ENCODE measurements at regions not wholly inside any gene's neighbourhood (a gene's known extent, or its start where the extent isn't known, plus 50 kb on each side); places are given as distances from the start of the nearest gene placed in this dataset.

DNA sequence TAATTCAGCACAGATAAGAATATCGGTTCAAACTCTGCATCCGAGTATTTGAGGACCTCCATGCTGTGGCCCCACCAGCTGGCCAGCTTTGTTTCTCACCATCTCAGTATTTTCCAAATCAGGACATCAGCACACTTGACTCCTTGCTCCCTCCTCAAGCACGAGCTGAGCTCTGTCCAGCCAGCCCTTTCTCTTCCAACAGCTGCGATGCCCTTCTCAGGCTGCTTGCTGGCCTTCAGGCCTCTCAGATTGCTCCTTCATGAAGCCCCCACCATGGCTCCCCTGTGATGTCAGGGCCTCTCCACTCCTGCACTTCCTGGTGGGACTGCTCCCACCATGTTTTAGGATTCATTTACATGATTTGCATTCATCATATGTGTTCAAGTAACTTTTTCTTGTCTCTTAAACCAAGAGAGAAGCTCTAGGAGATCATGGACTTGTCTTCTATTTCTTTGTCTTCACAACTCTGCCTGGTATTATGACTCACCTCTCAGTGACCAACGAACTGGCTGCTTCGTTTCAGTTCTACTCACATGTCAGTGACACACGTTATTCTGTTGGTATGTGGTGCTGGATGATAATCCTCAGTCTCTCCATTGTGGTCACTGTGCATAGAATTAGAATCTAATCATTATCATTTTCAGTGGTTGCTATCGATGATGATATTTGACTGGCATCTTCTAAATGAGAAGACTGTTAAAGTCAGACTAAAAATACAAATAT is 471.7 kb downstream of the EFNB2 start:
- in situ Hi-C loops (cut with HindIII; ENCODE audit: low sequenced_read_pairs), result no loop called here

DNA sequence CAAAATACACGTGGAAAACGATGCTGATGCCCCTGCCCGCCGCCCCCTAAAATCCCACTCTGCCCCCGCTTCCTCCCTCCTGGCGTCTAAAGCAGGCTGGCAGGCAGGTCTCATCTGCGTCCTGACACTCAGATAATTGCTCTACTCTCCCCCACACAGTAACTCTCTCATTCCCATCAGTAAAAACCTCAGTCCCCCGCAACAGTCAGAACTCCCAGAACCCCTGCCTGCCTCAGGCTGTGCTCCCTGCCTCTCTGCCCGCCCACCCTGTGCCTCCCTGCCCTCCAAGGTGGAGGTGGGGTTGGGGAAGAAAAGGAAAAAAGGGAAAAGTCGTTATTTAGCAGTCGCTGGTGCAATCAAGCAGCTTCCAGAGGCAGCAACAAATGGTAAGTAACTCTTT is 473.7 kb downstream of the EFNB2 start:
- in situ Hi-C loops (cut with HindIII; ENCODE audit: low sequenced_read_pairs), result no loop called here

DNA sequence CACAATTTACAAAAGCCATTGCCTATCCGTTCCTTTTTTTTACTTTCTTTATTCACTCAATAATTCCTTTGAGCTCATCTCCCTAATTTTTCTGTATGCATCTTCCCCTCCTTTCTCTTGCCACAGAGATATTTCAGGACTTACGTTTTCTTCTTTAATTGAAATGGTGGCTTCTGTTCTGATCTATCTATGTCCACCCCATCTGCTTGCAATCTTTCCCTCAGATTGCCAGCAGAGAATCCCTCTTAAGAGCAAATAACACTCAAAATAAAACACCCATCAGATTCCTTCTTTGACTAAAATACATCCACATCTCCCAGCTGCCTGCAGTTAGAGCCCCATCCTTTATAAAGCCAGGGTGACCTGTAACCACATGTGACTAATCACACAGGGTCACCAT is 478.6 kb downstream of the EFNB2 start:
- in situ Hi-C loops (cut with HindIII; ENCODE audit: low sequenced_read_pairs), result no loop called here

DNA sequence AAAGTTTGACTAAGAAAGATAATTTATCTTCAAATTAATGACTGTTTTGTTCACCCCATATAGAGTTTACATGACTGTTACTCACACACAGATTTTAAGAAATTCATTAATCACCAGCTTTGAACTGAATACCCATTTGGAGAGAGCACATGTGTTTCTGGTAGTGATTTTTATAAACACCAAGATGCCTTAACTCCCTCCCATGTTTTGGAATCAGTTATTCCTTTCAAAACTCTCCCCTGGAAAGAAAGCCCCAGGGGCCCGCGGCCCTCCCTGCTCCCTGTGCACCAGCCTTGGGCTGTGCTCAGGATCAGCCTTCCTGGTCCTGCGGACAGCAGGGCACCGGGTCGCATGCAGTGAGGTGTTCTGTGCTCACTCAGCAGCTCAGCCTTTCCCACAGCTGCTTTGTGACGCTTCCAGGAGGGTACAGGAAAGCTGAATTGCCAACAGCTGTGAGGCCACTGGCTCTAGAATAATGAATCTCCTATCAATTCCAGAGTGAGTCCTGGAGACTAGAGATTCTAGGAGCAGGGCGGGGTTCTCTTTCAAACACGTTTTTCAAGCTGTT is 483.2 kb downstream of the EFNB2 start:
- in situ Hi-C loops (cut with HindIII; ENCODE audit: low sequenced_read_pairs), result no loop called here

DNA sequence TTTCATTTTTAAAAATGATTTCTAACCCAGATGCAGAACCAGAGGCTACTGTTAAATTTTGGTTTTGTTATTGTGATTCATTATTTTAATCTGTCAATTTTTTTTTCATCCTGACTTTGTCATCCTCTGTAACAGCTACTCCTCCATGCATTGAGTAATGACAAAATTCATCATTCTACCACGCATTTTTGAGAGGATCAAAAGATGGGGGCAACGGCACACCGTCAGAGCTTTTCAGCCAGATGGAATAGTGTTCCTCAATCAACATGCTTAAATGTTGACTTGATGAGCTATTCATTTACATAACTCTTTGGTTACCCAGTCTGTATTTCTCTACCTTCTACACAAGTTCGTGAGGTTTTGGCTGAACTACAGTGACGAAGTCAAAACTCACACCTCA is 486.3 kb downstream of the EFNB2 start:
- in situ Hi-C loops (cut with HindIII; ENCODE audit: low sequenced_read_pairs), result no loop called here

DNA sequence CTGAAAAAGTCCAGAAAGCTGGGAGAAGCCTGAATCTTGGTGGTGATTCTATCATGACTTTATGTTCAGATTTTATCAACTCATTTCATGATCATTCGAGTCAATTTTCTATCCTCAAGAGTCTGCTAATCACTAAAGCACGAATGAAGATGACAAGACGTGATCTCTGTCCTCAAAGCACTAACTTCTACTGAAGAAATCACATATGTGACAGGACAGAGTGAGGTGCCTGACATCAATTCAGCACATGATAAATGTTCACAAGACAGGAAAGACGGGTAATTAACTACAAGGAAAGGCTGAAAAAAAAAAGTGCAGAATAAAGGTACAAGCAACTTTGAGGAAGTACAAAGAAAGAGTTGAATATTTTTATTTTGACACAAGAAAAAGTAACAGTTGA is 487.1 kb downstream of the EFNB2 start:
- in situ Hi-C loops (cut with HindIII; ENCODE audit: low sequenced_read_pairs), result no loop called here

DNA sequence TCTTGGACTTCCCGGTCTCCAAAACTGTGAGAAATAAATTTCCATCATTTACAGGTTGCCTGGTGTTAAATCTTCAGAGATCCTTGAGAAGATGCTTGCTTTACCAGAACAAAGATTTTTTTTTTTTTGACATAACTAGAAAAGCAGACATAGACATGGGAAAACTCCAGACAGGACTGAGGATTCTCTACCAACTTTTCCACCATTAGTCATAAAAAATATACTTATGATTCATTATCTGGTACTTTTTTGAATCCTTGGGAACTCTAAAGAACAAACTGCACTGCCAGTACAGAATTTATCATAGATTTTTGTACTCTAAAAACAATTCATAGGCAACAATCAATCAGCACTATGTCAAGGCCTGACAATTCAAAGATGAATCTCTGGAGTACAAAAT is 487.6 kb downstream of the EFNB2 start:
- in situ Hi-C loops (cut with HindIII; ENCODE audit: low sequenced_read_pairs), result no loop called here

DNA sequence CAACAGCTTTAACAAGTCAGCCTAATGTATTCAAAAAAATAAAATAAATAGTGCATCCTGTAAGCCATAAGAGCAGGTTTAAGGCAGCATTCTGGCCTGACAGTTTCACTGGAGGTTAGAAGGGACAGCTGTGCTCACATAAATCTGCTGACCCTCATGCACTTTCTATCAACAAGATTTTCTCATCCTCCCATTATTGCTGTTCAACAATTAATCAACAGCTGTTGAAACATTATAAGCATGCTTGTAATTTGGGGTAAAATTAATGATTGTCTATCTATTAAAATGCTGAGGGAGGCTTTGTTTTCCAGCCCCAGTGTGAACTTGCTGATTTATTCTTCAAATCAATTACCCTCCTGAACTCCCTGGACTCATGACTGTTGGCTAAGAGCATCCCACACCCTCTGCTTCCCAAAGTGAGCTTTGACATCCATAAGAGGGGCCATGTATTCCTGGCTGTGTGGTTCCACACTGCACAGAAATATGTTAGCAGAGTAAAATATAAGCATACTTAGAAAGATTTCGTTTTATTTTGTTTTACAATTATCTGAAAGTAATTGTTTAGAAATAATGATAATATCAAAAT is 492.4 kb downstream of the EFNB2 start:
- in situ Hi-C loops (cut with HindIII; ENCODE audit: low sequenced_read_pairs), result no loop called here

DNA sequence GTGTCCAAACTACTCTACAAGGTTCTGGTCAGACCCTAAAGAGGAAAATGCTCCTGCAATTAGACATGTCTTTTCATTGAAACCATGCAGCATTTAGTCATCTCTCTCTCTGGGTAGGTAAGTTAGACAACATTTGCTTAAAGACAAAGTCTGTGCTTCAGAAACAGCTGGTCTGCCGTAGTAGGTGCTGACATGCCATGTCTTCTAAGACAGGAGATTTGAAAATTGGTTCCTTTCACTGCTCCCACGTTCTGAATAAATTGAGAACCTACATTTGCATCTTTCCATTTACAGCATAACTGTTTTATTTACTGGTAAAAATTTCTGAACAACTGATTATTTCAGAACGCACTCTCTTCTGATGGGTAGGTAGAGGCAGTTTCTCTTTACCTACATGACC is 494.0 kb downstream of the EFNB2 start:
- in situ Hi-C loops (cut with HindIII; ENCODE audit: low sequenced_read_pairs), result no loop called here

DNA sequence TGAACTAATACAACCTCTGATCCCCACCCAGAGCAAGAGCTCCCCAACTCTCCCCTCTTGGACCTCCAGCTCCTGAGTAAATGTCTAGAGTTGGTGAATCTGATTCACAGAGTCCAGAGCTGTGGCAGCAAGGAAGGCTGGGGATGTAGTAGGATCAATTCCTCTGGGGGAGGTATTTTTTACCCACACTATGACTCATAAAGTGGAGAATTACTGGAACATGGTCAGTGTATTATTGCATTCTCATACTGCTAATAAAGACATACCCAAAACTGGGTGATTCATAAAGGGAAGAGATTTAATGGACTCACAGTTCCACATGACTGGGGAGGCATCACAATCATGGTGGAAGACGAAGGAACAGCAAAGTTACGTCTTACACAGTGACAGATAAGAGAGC is 496.7 kb downstream of the EFNB2 start:
- in situ Hi-C loops (cut with HindIII; ENCODE audit: low sequenced_read_pairs), result no loop called here

DNA sequence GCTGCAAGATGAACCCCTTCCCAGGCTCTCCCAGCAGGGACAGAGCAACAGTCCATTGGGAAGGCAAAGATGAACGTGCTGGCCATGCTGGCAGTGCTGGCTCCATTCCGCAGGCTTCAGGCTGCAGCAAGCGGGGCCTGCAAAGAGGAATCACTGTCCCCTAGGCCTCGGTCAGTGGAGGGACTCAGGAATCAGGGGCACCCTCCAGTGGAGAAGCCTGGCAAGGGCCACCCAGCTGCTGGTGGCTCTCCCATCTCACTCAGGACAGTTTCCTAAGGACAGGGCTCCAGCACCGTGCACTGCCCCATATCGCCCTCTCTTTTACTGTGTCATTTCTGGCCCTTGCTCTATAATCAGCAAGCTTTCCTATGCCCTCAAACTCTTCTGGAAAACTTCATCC is 498.6 kb downstream of the EFNB2 start:
- in situ Hi-C loops (cut with HindIII; ENCODE audit: low sequenced_read_pairs), result no loop called here

DNA sequence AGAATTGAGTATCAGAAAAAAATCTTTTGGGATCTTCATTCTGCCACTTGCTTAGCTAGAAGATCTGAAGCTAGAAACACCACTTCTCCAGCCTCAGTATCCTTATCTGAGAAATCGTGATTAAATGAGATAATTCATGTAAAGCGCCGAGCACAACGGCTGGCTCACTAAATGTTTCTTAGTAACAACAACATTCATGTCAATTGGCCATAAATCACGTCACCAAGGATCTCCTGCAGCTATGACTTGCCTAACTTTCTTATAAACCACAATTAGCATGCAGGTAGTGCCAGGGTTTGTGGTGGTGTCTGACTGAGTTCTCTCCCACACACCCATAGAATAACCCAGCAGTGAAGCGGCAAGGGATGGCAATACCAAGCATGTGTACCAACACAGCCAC is 501.3 kb downstream of the EFNB2 start:
- in situ Hi-C loops (cut with HindIII; ENCODE audit: low sequenced_read_pairs), result no loop called here

DNA sequence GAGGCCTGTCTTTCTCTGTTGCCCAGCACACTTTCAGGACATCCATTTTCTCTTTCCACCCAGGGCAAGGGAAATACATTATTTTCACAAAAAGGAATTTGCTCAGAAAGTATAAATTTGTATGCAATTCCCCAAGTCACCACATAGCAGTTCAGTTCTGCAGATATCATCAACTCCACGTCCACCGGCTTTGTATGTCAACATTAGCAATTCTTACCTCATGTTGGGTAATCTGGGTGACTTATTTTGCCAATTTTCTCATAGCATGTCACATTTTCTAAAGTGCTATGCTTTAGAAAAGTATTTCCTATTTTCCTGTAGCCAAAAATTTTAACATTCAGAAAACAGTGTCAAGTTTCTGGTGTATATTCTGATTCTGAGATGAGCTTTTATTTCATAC is 501.8 kb downstream of the EFNB2 start:
- in situ Hi-C loops (cut with HindIII; ENCODE audit: low sequenced_read_pairs), result no loop called here

DNA sequence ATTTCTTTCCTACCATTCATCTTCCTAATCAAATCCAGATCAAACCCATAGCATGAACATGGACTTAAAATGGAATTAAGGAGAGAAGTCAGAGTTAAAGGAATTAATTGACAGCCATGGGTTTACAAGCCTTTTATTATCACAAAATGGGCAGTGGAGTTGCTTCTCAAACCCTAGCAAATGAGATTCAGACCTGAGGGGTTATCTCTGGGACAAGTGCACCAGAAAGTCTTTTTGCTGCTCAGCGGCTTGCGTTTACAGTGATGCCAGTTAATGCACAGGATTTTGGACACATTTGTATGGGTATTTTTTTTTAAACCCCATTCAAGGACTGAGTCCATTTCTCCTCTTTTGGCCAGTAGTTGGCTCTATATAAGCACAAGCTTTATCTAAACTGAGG is 503.0 kb downstream of the EFNB2 start:
- in situ Hi-C loops (cut with HindIII; ENCODE audit: low sequenced_read_pairs), result no loop called here

DNA sequence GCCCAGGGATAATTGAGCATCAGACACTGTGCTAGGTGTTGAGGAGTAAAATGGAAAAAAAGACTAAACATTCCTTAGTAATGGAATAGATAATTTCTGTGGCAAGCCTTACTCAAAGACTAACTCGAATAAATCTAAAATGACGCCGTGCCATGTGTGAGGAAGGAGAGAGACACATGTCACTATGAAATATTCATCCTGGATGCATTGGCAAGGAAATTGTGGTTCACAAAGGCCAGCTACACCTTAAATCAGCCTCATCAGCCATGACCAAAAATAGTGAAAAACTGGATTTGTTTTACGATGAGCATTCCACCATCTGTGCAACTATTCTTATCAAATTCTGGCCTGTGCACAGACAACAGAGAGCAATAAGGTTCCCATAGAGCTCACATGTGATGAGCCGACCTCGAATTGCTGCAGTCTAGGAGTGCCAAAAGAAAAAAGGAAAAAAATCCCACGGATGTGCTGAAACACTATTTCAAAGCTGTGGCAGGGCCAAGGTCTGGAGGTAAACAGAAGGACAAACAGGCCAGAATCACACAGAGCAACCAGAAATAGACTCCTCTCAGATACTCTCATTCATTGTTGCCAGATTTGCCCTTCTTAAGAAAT is 505.7 kb downstream of the EFNB2 start:
- in situ Hi-C loops (cut with HindIII; ENCODE audit: low sequenced_read_pairs), result no loop called here

DNA sequence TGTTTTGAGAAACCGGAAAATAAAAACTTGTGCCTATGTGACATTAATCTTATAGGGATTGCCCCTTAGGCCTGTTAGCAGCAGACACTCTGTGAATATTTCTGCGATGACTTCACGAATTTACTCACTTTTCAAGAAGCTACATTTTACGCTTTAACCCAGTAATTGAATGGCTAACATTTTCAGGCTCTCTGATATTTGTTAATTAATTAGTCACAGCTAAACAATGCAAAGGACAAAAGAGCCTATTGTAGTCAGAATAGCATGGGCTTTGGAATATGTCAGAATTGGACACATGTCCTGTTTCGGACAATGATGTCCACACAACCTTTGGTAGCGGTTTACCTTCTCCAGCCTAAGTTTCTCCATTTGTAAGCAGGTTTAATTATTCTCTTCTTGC is 506.6 kb downstream of the EFNB2 start:
- in situ Hi-C loops (cut with HindIII; ENCODE audit: low sequenced_read_pairs), result no loop called here

DNA sequence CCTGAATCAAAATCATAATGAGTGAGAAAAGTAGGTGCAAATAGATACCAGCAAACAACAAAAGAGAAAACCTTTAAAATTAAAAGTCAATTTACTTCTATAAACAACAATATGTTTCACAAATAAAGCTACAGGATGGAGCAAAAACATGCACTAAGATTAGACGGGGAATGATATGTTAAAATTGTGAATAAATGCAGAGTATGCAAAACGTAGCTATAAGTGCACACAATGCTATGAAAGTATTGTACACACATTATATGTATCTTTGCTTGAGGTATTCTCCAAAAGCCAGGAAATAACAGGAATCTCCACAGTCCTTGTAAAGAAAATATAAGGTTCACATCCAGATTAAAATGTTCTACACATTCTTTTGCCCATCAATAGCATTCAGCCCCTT is 523.9 kb downstream of the EFNB2 start:
- in situ Hi-C loops (cut with HindIII; ENCODE audit: low sequenced_read_pairs), result no loop called here

DNA sequence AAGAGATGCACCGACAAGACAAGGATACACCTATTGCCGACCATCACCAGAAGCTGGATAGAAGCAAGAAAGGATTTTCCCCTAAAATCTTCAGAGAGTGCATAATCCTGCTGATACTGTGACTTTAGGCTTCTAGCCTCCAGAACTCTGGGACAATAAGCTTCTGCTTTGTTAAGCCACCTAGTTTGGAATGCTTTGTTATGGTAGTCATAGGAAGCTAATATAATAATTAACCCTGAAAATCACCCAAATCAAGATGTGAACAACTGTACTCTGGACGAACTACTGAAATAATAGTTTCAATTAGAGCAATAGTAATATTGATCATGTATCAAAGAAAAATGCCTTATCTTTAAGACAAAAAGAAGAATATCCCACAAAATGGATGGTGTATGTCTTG is 524.6 kb downstream of the EFNB2 start:
- in situ Hi-C loops (cut with HindIII; ENCODE audit: low sequenced_read_pairs), result no loop called here

DNA sequence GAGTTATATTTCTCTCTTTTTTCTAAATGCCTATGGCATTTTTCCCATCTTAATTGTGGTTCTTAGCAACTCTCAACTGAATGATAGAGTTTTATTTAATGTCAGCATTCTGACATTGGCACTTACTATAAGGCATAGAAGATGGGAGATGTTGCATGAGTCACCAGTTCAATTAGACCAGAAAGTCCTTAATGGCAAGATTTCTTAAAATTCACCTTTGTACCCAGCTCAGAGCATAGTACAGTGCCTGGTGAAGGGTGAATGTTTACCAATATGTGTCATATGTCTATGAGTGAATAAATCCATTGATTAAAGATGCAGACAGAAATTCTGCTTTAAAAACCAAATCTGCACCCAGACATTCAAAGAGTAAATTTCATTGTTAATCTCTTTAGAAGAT is 526.9 kb downstream of the EFNB2 start:
- in situ Hi-C loops (cut with HindIII; ENCODE audit: low sequenced_read_pairs), result no loop called here

DNA sequence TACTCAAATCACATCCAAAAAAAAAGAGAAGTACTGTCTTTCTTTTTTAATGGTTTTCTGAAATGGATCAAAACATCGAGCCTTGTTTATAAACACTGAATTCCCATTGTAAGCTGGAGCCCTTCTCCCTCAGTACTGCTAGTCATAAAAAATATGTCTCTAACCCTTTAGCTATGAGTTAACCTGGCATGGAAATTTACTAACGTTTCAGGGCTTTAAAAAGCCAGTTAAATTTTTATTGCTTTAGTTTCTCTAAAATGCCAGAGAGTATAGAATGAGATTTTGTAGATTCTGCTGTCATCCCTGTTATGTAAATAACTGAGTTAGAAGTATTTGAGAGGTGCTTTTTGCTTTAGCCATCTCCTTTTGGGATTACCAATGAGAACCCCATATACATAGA is 528.3 kb downstream of the EFNB2 start:
- in situ Hi-C loops (cut with HindIII; ENCODE audit: low sequenced_read_pairs), result no loop called here

DNA sequence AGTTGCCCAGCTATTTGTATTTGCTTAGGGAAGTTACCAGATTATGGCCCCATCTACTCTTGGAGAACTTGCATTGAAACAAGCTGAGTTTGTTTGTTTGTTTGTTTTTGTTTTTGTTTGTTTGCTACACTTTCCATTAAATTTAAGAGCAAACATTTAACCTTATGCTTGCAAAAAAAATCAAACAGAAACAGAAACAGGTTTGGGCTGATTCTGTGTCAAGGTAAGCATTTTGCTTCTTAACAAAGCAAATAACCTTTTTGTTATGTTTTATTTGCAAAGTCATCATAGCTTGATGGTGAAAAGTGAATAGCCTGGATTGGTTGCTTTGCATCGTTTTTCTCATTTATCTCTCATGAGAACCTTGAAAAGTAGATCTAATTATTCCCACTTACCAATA is 531.8 kb downstream of the EFNB2 start:
- in situ Hi-C loops (cut with HindIII; ENCODE audit: low sequenced_read_pairs), result no loop called here

DNA sequence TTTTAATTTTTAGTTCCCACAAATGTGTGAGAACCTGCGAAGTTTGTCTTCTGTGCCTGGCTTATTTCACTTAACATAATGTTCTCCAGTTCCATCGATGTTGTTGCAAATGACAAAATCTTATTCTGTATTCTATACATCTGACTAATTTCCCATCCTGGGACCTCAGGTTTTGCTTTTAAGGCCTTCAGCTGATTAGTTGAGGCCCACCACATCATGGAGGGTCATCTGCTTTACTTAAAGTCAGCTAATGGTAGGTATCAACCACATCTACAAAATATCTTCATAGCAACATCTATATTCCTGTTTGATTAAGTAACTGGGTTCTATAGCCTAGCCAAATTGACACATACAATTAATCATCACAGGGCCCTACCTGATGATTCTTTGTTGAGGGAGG is 534.0 kb downstream of the EFNB2 start:
- in situ Hi-C loops (cut with HindIII; ENCODE audit: low sequenced_read_pairs), result no loop called here
